ENCODE measurements at regions not wholly inside any gene's neighbourhood (a gene's known extent, or its start where the extent isn't known, plus 50 kb on each side); places are given as distances from the start of the nearest gene placed in this dataset.
"Not testable (repeated sequence)": the region's sequence is repeated elsewhere in the genome, so short reads cannot be mapped to it uniquely, and the experiment has no call there.

GRCh38 chr7:142586611-142587010 lies 162.7 kb upstream of the PRSS1 start:
- DNase-seq (ENCODE audit: low read depth), result no peak
- no peak overlapping the region for H3K4me3 ChIP-seq (ENCODE audit: low read depth, low read length)
- no peak for TF ChIP-seq CTCF (conservative IDR thresholded peaks at IDR 0.05; ENCODE audit: low read depth, low read length)

- no peak overlapping the region for H3K4me3 ChIP-seq (ENCODE audit: low read depth, low read length)
- DNase-seq (ENCODE audit: low read depth), result no peak
- peak; percentile 42 for TF ChIP-seq CTCF (conservative IDR thresholded peaks at IDR 0.05; ENCODE audit: low read depth, low read length)
Measured at GRCh38 chr7:142585425-142585824, 163.8 kb upstream of the PRSS1 start.

- no peak for DNase-seq (ENCODE audit: low read depth)
- H3K4me3 ChIP-seq (ENCODE audit: low read depth, low read length), result no peak overlapping the region
Measured at GRCh38 chr7:142584765-142585164, 164.5 kb upstream of the PRSS1 start.

GRCh38 chr7:142583446-142583845 lies 165.8 kb upstream of the PRSS1 start:
- TF ChIP-seq CTCF (conservative IDR thresholded peaks at IDR 0.05; ENCODE audit: low read depth, low read length), result no peak
- H3K4me3 ChIP-seq (ENCODE audit: low read depth, low read length), result no peak overlapping the region
- DNase-seq (ENCODE audit: low read depth), result peak; percentile 97

More at GRCh38 chr7:142584765-142585164, 164.5 kb upstream of the PRSS1 start:
- TF ChIP-seq CTCF (conservative IDR thresholded peaks at IDR 0.05; ENCODE audit: low read depth, low read length), result no peak

GRCh38 chr7:142582351-142582750 lies 166.9 kb upstream of the PRSS1 start:
- DNase-seq (ENCODE audit: low read depth), result no peak
- no peak overlapping the region for H3K4me3 ChIP-seq (ENCODE audit: low read depth, low read length)
- no peak for TF ChIP-seq CTCF (conservative IDR thresholded peaks at IDR 0.05; ENCODE audit: low read depth, low read length)

- TF ChIP-seq CTCF (conservative IDR thresholded peaks at IDR 0.05; ENCODE audit: low read depth, low read length), result no peak
- no peak for DNase-seq (ENCODE audit: low read depth)
Measured at GRCh38 chr7:142581341-142581740, 167.9 kb upstream of the PRSS1 start.

GRCh38 chr7:142579946-142580345 lies 169.3 kb upstream of the PRSS1 start:
- no peak for TF ChIP-seq CTCF (conservative IDR thresholded peaks at IDR 0.05; ENCODE audit: low read depth, low read length)
- peak; percentile 50 for DNase-seq (ENCODE audit: low read depth)
- H3K4me3 ChIP-seq (ENCODE audit: low read depth, low read length), result no peak overlapping the region

More at GRCh38 chr7:142581341-142581740, 167.9 kb upstream of the PRSS1 start:
- H3K4me3 ChIP-seq (ENCODE audit: low read depth, low read length), result no peak overlapping the region

- DNase-seq (ENCODE audit: low read depth); H3K4me3 ChIP-seq (ENCODE audit: low read depth, low read length): not testable (repeated sequence)
Measured at GRCh38 chr7:142575351-142575750, 173.9 kb upstream of the PRSS1 start.
